Transverse colon (tissue), 4 donors: ENCODE measurements at regions not wholly inside any gene's neighbourhood (a gene's known extent, or its start where the extent isn't known, plus 50 kb on each side); places are given as distances from the start of the nearest gene placed in this dataset.
"Not testable (repeated sequence)": the region's sequence is repeated elsewhere in the genome, so short reads cannot be mapped to it uniquely, and the experiment has no call there.

ENCODE experiments used
- EP300 ChIP-seq: sonication (generic); formaldehyde crosslinking; IDR thresholded peaks from one replicate; pipeline ENCODE4 v1.6.1; 2017; ENCODE audit warnings: antibody characterized with exemption, low read depth
- POLR2AphosphoS5 ChIP-seq, 3 donors: sonication (generic); formaldehyde crosslinking; IDR thresholded peaks; one replicate each; pipeline ENCODE4 v1.6.1; 2016; ENCODE audit warnings: antibody characterized with exemption in 3 of 3
- TF ChIP-seq, protein P1 (sequence below), 5 experiments: fragments of 200-600 bp in 3 of 5; fragments of 450-650 bp in 2 of 5; sonication (generic) in 3 of 5; IDR thresholded peaks; 1 replicate in 2 of 5; 2 replicates in 3 of 5; pipeline ENCODE4 v1.5.1; 2016 to 2017; ENCODE audit warnings: antibody characterized with exemption in 5 of 5, inconsistent platforms in 3 of 5, mild to moderate bottlenecking in 2 of 5, moderate library complexity in 1 of 5

GRCh38 chr16:88198457-88199295 is 184.1 kb upstream of the ZNF469 start:
- TF ChIP-seq POLR2AphosphoS5 (IDR thresholded peaks at IDR 0.05); EP300: not testable (repeated sequence)
- TF ChIP-seq, protein P1, sequence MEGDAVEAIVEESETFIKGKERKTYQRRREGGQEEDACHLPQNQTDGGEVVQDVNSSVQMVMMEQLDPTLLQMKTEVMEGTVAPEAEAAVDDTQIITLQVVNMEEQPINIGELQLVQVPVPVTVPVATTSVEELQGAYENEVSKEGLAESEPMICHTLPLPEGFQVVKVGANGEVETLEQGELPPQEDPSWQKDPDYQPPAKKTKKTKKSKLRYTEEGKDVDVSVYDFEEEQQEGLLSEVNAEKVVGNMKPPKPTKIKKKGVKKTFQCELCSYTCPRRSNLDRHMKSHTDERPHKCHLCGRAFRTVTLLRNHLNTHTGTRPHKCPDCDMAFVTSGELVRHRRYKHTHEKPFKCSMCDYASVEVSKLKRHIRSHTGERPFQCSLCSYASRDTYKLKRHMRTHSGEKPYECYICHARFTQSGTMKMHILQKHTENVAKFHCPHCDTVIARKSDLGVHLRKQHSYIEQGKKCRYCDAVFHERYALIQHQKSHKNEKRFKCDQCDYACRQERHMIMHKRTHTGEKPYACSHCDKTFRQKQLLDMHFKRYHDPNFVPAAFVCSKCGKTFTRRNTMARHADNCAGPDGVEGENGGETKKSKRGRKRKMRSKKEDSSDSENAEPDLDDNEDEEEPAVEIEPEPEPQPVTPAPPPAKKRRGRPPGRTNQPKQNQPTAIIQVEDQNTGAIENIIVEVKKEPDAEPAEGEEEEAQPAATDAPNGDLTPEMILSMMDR (IDR thresholded peaks at IDR 0.05), result not testable (repeated sequence)
